Mucosa of descending colon (tissue), 3 donors: ENCODE measurements at regions not wholly inside any gene's neighbourhood (a gene's known extent, or its start where the extent isn't known, plus 50 kb on each side); places are given as distances from the start of the nearest gene placed in this dataset.

ENCODE experiments used
- ATAC-seq: fragments of 200-7000 bp; cut with Tn5 transposase; one replicate; pipeline ENCODE4 v1.9.1; 2020; ENCODE audit warnings: mild to moderate bottlenecking, moderate library complexity
- DNase-seq, 3 donors: peaks; one replicate each; pipeline ENCODE4 v3.0.0-alpha.2; 2020
- H3K36me3 ChIP-seq: fragments of 200-600 bp; one replicate; pipeline ENCODE4 v1.8.0; 2021; ENCODE audit warnings: low read depth, mild to moderate bottlenecking
- H3K4me1 ChIP-seq: fragments of 200-600 bp; one replicate; pipeline ENCODE4 v1.8.0; 2021; ENCODE audit warnings: low read depth, mild to moderate bottlenecking
- H3K4me3 ChIP-seq: fragments of 200-600 bp; one replicate; pipeline ENCODE4 v1.8.0; 2021; ENCODE audit warnings: mild to moderate bottlenecking
- H3K9me3 ChIP-seq: fragments of 200-600 bp; one replicate; pipeline ENCODE4 v1.8.0; 2021; ENCODE audit warnings: mild to moderate bottlenecking
- intact Hi-C, 2 donors: fragments of 100-400 bp; cut with DNase I in 1 of 2; cut with micrococcal nuclease in 1 of 2; formaldehyde crosslinking; loops; one replicate each; pipeline versions ENCODE4 v1.11.0 to v1.11.1; 2022; cut with DNase I, micrococcal nuclease
- TF ChIP-seq, protein P1 (sequence below): fragments of 200-600 bp; IDR thresholded peaks from one replicate; pipeline ENCODE4 v1.8.0; 2022; ENCODE audit warnings: antibody characterized with exemption, mild to moderate bottlenecking
- donor health status: DM: no; HTN: no; CAD: no; lungs with moderate emphysema.
- donor health status: DM: no; HTN: no; CAD: no.
- donor health status: DM: no; HTN: yes; CAD: no.

GRCh38 chr6:23747239-23747638 is 378.8 kb upstream of the NRSN1 start:
- TF ChIP-seq, protein P1, sequence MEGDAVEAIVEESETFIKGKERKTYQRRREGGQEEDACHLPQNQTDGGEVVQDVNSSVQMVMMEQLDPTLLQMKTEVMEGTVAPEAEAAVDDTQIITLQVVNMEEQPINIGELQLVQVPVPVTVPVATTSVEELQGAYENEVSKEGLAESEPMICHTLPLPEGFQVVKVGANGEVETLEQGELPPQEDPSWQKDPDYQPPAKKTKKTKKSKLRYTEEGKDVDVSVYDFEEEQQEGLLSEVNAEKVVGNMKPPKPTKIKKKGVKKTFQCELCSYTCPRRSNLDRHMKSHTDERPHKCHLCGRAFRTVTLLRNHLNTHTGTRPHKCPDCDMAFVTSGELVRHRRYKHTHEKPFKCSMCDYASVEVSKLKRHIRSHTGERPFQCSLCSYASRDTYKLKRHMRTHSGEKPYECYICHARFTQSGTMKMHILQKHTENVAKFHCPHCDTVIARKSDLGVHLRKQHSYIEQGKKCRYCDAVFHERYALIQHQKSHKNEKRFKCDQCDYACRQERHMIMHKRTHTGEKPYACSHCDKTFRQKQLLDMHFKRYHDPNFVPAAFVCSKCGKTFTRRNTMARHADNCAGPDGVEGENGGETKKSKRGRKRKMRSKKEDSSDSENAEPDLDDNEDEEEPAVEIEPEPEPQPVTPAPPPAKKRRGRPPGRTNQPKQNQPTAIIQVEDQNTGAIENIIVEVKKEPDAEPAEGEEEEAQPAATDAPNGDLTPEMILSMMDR = no peak
- intact Hi-C loops = no loop called here
- Histone ChIP-seq H3K9me3 (no peaks in the 10 kb centered on the region), H3K4me1 (no peaks in the 10 kb centered on the region), H3K36me3 (no peaks in the 10 kb centered on the region), H3K4me3 (no peak overlapping the region)
- ATAC-seq = no peak
- no peak for DNase-seq

GRCh38 chr6:23752414-23752813 is 373.6 kb upstream of the NRSN1 start:
- DNase-seq (no peak), ATAC-seq (no peak)
- Histone ChIP-seq H3K9me3 (no peaks in the 10 kb centered on the region), H3K36me3 (no peaks in the 10 kb centered on the region), H3K4me1 (no peaks in the 10 kb centered on the region), H3K4me3 (no peak overlapping the region)
- intact Hi-C loops = no loop called here
- TF ChIP-seq, protein P1 = no peak

DNA sequence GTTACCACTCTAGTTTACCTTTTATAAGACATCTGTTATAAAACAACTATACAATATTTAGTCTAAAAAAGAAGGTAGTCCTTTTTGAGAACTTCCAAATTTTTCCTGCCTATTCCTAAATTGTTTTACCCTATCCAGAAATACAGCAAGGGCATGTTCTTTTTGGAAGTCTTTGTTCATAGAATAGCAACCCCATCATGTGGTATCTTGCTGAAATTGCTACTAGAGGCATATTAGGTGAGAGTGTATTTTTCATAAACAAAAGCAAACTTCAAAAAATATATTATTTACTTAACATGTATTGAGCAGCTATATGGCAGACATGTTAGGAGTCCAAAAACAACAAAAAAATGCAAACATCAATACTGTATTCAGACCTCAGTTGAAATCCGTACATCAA is 371.8 kb upstream of the NRSN1 start:
- no peak for DNase-seq
- Histone ChIP-seq H3K9me3 (no peaks in the 10 kb centered on the region), H3K36me3 (no peaks in the 10 kb centered on the region), H3K4me1 (no peaks in the 10 kb centered on the region), H3K4me3 (no peak overlapping the region)
- ATAC-seq = no peak
- TF ChIP-seq, protein P1 = no peak
- intact Hi-C loops = no loop called here

DNA sequence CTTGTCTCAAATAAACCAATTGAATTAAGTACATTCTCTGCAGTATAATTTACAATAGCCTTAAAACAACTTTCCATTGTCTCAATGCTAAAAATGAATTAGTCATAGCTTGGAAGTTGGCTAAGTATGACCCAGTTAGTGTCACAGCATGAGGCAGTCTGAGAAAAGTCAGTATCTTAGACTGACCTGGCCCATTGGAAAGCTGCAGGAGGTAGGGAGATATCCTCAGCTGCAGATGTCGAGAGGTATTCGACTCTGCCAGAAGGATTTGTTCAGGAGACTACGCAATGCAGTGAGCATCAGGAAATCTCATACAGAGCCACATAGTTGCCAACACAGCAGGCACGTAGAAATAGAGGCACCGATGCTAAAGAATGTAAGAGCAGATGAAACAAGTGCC is 350.9 kb upstream of the NRSN1 start:
- intact Hi-C loops = no loop called here
- ATAC-seq = no peak
- H3K4me3 ChIP-seq = no peak overlapping the region
- TF ChIP-seq, protein P1 = no peak
- H3K9me3 ChIP-seq = no peaks in the 10 kb centered on the region
- H3K36me3 ChIP-seq = no peaks in the 10 kb centered on the region
- no peaks in the 10 kb centered on the region for H3K4me1 ChIP-seq
- no peak for DNase-seq

GRCh38 chr6:23783901-23784300 is 342.1 kb upstream of the NRSN1 start:
- TF ChIP-seq, protein P1 = no peak
- no peak for ATAC-seq

GRCh38 chr6:23784301-23784919 is 341.6 kb upstream of the NRSN1 start:
- intact Hi-C loops = no loop called here
- DNase-seq (no peak), ATAC-seq (no peak)
- Histone ChIP-seq H3K36me3 (no peaks in the 10 kb centered on the region), H3K4me3 (no peak overlapping the region), H3K9me3 (no peaks in the 10 kb centered on the region), H3K4me1 (no peaks in the 10 kb centered on the region)
- TF ChIP-seq, protein P1 = no peak

More at GRCh38 chr6:23783901-23784300, 342.1 kb upstream of the NRSN1 start:
- H3K36me3 ChIP-seq = no peaks in the 10 kb centered on the region
- DNase-seq = no peak
- intact Hi-C loops = no loop called here
- no peaks in the 10 kb centered on the region for H3K9me3 ChIP-seq
- no peaks in the 10 kb centered on the region for H3K4me1 ChIP-seq
- H3K4me3 ChIP-seq = no peak overlapping the region
